ENCODE measurements at regions not wholly inside any gene's neighbourhood (a gene's known extent, or its start where the extent isn't known, plus 50 kb on each side); places are given as distances from the start of the nearest gene placed in this dataset.

- TF ChIP-seq CTCF (conservative IDR thresholded peaks at IDR 0.05) (no peak), ZFX (IDR thresholded peaks at IDR 0.05) (no peak)
These were observed 685.0 kb downstream of the ADGRL2 start for GRCh38 chr1:82485591-82486369.

All from C4-2B (cell line).